ENCODE measurements at regions not wholly inside any gene's neighbourhood (a gene's known extent, or its start where the extent isn't known, plus 50 kb on each side); places are given as distances from the start of the nearest gene placed in this dataset.
"Not testable (repeated sequence)": the region's sequence is repeated elsewhere in the genome, so short reads cannot be mapped to it uniquely, and the experiment has no call there.

DNA sequence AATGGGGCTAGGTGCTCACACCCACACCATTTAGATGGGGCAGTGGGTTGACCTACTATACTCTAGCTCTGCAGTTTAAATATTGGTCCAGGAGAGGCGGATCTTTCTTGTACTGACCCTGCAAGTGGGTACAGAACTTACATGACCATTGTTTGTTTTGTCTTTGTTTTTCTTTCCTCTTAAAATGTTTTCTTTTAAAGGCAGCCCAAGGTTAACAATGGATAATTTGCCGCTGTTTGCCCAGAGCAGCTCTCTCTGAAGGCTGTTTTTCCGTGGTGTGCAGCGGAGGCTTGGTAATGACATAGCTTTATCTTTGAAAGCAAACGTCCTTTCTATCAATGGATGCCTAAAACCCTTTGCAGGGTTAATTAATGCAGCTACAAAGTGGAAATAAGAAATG is 133.3 kb upstream of the MEX3C start:
- no peak for DNase-seq

GRCh38 chr18:51337406-51337805 is 139.9 kb upstream of the MEX3C start:
- DNase-seq: no peak

- DNase-seq: no peak
Measured at GRCh38 chr18:51339856-51340255, 142.4 kb upstream of the MEX3C start.

GRCh38 chr18:51340332-51340731 is 142.9 kb upstream of the MEX3C start:
- DNase-seq: no peak

DNA sequence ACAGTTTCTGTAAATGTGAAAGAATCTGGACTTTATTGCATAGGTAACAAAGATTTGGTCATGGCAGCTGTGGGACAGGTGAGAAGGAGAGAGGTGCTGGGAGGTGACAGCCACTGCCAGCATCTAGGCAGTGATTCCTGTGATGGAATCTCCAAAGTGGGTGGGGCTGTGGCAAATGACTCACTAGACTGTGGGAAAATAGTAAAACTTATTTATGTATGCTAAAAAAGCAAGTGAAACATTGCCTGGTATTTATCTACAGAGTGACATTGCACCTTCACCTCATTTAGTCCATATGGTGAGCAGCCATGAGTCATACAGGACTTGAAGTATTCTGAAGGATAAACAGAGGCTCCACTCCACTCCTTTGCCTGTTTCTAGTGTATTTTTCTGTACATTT is 145.3 kb upstream of the MEX3C start:
- DNase-seq: no peak

- DNase-seq: no peak
Measured at GRCh38 chr18:51345848-51346391, 148.4 kb upstream of the MEX3C start.

DNA sequence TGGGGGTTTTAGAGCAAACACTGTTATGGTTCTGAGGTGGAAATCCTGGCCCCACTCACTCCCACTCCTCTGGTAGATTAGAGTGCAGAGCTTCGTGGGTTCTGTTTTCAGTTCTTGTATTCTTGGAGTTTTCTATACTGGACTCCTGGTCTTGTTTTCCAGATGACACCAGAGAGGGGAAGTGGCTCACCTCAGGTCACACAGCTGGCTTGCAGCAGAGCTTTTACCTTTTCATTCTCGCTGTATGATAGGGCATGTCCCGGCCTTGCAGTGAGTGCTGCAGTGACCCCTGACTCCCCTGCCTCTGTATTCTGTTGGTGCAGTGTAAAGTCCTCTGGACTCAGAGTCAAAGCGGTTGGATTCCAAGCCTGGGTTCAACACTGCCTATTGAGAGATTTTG is 148.9 kb upstream of the MEX3C start:
- DNase-seq: no peak

DNA sequence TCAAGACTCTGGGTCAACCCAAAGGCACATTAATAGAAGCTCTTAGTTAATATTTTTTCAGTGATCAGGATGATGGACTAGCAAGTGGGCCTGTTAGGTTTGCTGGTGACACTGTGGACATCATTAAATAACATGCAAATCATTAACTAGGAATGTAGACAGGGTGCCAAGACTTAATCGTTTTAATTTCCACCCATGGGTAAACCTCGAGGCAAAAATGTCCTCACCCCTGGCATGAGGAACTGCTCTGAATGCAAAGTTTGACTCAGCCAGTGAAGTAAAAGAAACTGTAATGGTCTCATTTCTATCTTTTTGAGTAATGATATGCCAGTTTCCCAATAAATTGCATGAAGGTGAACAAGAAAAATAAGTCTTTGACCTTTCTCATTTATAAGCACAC is 152.6 kb upstream of the MEX3C start:
- no peak for DNase-seq

DNA sequence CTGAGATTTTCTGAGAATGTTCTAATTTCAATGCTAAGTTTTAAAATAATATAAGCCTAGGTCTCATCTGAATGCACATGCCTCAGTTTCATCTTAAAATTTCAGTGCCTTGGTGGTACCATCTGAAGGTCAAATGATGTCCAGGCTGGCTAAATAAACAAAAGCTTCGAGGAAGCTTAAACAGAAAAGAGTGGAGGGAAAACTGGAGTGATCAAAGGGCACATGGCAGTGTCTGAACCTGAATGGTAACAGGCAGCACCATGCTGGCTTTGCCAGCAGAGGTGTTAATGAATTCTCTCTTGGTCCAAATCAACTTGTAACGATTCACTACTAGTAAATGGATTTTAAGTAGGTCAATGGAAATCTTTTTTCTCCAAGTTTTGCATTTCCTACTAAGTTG is 158.4 kb upstream of the MEX3C start:
- no peak for DNase-seq

DNA sequence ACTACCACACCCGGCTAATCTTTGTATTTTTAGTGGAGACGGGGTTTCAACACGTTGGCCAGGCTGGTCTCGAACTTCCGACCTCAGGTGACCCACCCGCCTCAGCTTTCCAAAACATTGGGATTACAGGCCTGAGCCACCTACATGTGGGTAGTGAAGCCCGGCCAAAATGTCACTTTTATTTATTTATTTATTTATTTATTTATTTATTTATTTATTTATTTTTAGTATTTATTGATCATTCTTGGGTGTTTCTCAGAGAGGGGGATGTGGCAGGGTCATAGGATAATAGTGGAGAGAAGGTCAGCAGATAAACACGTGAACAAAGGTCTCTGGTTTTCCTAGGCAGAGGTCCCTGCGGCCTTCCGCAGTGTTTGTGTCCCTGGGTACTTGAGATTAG is 162.8 kb upstream of the MEX3C start:
- DNase-seq: not testable (repeated sequence)

GRCh38 chr18:51361130-51361860 is 163.8 kb upstream of the MEX3C start:
- DNase-seq: no peak

GRCh38 chr18:51363384-51363783 is 165.9 kb upstream of the MEX3C start:
- DNase-seq: no peak

- DNase-seq: no peak
Measured at GRCh38 chr18:51370996-51371395, 173.5 kb upstream of the MEX3C start.

DNA sequence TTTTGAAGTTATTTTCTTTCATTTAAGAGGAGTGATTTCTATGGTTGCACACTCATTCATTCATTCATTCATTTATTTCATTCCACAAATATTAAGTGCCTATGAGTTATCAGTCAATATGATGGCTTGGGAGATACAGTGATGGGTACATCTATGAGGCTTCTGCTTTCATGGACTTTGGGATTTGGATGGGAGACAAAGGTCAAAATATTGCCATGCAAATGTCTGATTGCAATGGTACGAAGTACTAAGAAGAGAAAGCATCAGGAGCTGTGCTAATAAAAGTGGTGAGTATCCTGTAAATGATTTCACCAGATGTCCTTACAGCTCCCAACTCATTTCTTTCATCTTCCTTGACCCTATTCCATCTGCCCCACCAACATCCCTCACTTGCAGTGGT is 174.4 kb upstream of the MEX3C start:
- DNase-seq: no peak

DNA sequence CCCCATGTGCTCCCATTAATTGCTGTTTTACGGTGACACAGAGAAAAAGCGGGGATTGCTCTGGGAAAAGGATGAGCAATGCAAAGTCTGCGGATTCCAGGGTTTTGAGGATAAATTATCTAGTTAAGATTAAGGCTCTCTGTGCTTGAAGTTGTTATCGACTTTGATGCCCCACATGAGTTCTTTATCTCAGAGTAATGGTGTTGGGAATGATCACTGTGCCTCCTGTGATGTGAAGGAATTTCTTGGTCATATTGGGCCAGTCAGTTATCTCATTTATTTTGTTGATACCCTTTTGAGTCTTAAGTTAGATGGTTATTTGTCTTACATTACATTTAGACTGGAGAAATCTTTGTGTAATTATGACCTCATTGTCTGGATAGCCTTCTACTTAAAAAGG is 184.6 kb upstream of the MEX3C start:
- no peak for DNase-seq

DNA sequence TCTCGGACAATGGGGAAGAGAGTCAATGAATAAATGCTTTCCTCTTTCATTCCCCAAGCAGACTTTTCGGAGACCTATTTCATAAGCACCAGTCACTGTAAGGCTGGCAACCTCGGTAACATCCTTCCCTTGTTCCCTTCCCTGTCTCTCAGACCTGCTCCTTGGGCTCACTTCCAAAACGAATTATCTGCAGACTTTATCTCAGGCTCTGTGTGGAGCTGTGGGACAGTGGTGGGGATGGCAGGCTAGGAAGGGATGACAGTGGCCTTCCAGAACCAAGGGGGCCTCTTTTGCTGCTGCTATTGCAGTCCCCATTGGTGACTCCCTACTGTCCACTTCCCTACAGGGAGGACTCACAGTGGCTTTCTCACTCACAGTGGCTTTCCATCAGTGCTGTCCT is 185.6 kb upstream of the MEX3C start:
- no peak for DNase-seq

GRCh38 chr18:51383711-51384110 is 186.2 kb upstream of the MEX3C start:
- no peak for DNase-seq

DNA sequence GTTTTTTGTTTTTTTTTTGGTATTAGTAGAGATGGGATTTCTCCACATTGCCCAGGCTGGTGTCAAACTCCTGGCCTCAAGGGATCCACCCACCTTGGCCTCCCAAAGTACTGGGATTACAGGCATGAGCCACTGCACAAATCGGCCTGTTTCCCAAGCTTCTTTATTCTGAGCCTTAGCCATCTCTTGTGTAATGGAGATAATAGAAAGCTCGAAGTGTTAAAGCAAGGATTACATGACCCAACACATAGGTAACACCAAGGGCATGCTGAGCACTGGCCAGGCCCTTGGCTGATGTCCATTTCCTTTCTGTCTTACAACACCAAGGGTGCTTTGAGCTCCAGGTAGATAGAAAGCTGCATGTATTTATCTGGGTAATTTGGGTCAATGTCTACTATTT is 187.8 kb upstream of the MEX3C start:
- no peak for DNase-seq

DNA sequence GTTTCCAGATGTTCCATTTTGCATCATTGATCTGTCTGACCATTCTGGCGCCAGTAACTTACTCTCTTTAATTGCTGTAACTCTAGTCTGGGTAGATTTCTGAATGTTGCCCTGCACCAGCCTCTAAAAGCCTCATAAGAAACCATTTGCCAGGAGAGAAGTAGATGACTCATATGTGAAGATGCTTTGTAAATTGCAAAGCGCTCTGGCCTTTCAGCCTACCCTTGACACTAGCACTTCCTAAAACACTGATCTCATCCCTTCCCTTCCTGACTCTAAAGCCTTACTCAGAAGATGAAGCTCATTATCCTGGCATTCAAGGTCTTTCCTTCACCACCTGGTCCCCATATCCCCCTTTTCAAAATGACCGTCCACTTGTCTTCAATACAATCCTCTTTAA is 193.2 kb upstream of the MEX3C start:
- DNase-seq: no peak

- no peak for DNase-seq
Measured at GRCh38 chr18:51391215-51391614, 193.7 kb upstream of the MEX3C start.

DNA sequence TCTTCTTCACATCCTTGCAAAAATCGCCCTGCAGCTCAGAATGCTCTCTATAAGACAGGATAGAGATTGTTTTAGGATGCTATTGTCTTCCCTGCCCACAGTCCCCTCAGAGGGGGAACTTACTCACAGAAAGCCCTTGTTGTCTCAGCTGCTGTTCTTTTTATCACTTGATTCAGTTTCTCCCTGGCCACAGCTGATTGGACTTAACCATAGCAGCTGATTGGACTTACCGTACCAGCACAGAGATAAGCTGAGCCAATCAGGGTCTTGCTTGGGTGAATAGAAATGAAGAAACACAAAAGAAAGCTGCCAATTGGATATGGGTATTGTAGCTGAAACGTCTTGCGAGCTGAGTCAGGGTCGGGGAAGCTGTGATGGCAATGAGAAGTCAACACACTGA is 194.2 kb upstream of the MEX3C start:
- no peak for DNase-seq

GRCh38 chr18:51397347-51397962 is 200.0 kb upstream of the MEX3C start:
- DNase-seq: no peak

GRCh38 chr18:51398104-51398503 is 200.6 kb upstream of the MEX3C start:
- no peak for DNase-seq

- DNase-seq: no peak
Measured at GRCh38 chr18:51399491-51400122, 202.1 kb upstream of the MEX3C start.

Data from activated gamma-delta T cell (primary cell).